22Rv1 (cell line): ENCODE measurements at regions not wholly inside any gene's neighbourhood (a gene's known extent, or its start where the extent isn't known, plus 50 kb on each side); places are given as distances from the start of the nearest gene placed in this dataset.

ENCODE experiments used
- ZFX ChIP-seq: fragments of 450-650 bp; IDR thresholded peaks from 2 replicates; pipeline ENCODE4 v1.6.1; 2017; ENCODE audit warnings: antibody characterized with exemption, borderline replicate concordance
- TF ChIP-seq, protein P1 (sequence below): fragments of 450-650 bp; IDR thresholded peaks from 2 replicates; pipeline ENCODE4 v1.5.1; 2017; ENCODE audit warnings: mild to moderate bottlenecking

DNA sequence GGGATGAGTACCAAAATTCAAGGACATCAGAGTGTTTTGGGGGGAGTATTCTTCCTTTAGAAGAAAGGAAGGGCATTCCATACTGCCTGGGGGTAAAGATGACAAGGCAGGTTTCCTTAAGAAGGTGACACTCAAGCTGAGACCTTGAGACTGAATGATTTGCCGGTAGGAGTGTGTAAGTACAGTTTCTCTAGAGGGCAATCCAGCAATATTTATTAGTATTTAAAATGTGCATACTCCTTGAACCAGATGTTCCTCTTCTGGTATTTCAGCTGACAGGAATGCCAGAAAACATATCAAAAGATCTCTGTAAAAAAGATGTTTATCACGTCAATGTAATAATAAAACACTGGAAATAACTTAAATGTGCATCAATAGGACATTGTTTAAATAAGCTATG, 106.4 kb upstream of the TMCC3 start:
- TF ChIP-seq, protein P1, sequence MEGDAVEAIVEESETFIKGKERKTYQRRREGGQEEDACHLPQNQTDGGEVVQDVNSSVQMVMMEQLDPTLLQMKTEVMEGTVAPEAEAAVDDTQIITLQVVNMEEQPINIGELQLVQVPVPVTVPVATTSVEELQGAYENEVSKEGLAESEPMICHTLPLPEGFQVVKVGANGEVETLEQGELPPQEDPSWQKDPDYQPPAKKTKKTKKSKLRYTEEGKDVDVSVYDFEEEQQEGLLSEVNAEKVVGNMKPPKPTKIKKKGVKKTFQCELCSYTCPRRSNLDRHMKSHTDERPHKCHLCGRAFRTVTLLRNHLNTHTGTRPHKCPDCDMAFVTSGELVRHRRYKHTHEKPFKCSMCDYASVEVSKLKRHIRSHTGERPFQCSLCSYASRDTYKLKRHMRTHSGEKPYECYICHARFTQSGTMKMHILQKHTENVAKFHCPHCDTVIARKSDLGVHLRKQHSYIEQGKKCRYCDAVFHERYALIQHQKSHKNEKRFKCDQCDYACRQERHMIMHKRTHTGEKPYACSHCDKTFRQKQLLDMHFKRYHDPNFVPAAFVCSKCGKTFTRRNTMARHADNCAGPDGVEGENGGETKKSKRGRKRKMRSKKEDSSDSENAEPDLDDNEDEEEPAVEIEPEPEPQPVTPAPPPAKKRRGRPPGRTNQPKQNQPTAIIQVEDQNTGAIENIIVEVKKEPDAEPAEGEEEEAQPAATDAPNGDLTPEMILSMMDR = no peak
- no peak for TF ChIP-seq ZFX
